ENCODE measurements at regions not wholly inside any gene's neighbourhood (a gene's known extent, or its start where the extent isn't known, plus 50 kb on each side); places are given as distances from the start of the nearest gene placed in this dataset.

DNA sequence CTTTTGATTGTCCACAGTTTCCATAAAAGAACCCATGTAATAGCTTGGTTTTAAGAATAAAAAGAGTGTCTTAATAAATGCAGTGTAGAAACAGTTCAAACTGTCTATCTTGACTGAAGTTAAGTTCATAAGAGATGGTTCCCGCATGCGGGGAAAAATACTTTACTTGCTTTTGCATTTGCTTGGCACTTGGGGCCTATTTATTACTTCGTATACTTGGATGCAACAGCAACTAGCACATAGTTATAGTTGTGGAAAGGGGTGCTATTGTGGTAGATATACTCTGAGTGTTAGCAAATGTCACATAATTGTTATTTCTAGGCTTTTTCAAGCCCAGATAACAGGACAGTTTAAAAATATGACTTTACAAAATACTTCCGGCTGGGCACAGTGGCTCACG, 97.7 kb upstream of the HMGCLL1 start:
- no peak for DNase-seq (ENCODE audit: low spot score)
- no peak for TF ChIP-seq CTCF (conservative IDR thresholded peaks at IDR 0.05; ENCODE audit: low read depth)
- POLR2A ChIA-PET (ENCODE audit: low non-redundant PET) = no interaction called here
- no peak overlapping the region for H3K27ac ChIP-seq
- CTCF ChIA-PET = no interaction called here

DNA sequence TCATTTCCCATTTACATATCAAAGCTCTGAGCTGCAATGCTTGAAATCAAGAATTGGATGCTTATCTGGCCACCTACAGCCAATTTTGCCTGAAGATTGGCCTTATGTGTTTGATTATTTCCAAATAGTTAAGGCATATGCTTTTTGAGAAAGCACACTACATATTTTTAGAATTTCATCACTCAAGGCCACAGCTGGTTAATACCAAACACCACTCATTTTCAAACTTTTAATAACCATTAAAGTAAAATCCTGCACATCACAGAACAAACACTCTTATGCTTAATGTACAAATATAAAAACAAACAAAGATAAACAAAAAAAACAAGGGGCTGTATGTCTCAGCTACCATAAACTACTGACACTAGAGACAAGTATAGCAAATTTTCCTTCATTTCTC, 96.9 kb upstream of the HMGCLL1 start:
- DNase-seq (ENCODE audit: low spot score) = no peak
- H3K27ac ChIP-seq = no peak overlapping the region
- ChIA-PET CTCF (no interaction called here), POLR2A (ENCODE audit: low non-redundant PET) (no interaction called here)
- TF ChIP-seq CTCF (conservative IDR thresholded peaks at IDR 0.05; ENCODE audit: low read depth) = no peak

DNA sequence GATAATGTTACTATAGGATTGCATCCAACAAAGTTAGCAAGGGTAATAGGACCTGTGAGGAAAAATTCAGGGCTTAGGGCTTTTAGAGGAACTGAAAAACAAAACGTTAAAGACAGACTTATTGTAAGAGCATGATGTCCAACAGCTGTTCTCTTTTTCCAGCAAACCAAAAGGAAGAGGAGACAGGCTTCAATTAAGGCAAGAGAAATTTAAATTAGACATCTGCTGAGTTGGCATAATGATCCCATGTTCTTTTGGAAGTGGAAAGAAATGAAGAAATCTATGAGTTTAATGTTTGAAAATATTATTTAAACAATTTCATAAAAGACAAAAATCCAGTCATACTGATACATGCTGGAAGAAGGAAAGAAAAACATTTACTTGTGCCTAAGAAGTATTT, 95.7 kb upstream of the HMGCLL1 start:
- POLR2A ChIA-PET (ENCODE audit: low non-redundant PET) = no interaction called here

DNA sequence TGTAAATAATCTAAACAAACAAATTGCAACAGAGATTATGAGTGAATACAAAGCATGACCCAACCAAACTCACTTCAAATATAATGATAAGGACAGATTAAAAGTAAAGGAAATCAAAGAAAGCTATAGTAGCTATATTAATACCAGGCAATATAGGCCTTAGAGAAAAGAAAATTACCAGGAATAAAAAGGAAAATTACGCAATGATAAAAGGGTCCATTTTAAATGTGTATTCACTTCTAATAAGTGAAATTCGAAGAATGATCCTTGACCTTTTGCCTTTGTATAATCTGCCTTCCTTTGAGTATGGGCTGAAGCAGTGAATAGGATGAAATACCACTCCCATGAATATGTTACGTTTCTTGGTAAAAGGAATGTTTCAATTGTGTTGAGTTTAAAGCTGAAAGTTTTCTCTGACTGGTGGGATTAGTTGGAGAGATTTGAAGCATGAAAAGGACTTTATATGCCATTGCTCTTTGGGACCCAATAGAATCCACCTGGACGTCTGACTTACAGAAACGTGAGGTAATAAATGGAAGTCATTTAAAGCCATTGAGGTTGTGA, 91.9 kb upstream of the HMGCLL1 start:
- DNase-seq (ENCODE audit: low spot score) = no peak
- CTCF ChIA-PET = no interaction called here
- no peak overlapping the region for H3K27ac ChIP-seq
- TF ChIP-seq CTCF (conservative IDR thresholded peaks at IDR 0.05; ENCODE audit: low read depth) = no peak
- POLR2A ChIA-PET (ENCODE audit: low non-redundant PET) = no interaction called here

More for the DNA sequence above, 95.7 kb upstream of the HMGCLL1 start:
- TF ChIP-seq CTCF (conservative IDR thresholded peaks at IDR 0.05; ENCODE audit: low read depth) = no peak
- no peak overlapping the region for H3K27ac ChIP-seq
- CTCF ChIA-PET = no interaction called here
- no peak for DNase-seq (ENCODE audit: low spot score)

DNA sequence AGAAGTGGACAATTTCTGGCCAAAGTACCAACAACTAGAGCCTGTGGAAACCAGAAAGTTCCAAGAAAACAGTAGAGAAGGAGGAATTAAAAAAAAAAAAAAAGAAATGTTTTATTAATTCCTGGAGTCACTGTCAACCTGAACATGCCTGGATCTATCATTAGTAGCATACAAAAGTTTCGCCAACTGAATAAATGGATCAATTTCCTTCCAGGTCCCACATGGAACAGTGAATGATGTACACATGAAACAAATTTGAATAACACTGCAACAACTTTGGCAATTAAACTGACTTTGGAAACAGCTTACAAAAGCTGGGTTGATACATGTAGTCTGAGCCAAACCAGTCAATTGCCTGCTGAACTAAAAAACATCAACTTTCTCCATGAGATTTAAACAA, 90.0 kb upstream of the HMGCLL1 start:
- ChIA-PET POLR2A (ENCODE audit: low non-redundant PET) (no interaction called here), CTCF (no interaction called here)
- DNase-seq (ENCODE audit: low spot score) = no peak
- no peak overlapping the region for H3K27ac ChIP-seq
- TF ChIP-seq CTCF (conservative IDR thresholded peaks at IDR 0.05; ENCODE audit: low read depth) = no peak

DNA sequence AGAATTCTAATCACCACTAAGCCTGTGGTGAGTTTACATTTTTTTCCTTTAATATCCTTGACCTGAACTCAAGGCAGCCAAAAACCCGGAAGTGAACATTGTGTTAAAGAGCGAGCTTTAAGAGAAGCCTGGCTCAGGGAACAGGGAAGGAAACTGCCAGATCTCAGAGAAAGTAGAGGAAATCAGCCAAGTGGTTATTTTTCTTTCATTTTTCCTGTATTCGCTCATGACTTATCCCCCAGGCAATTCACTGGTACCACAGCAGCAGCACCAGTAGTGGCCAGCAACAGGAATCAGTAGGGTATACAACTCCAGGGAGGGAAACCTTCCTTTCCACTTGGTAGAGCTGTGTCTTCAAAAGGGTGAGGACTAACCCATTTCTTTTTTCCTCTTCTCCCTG, 89.6 kb upstream of the HMGCLL1 start:
- TF ChIP-seq CTCF (conservative IDR thresholded peaks at IDR 0.05; ENCODE audit: low read depth) = no peak
- no peak for DNase-seq (ENCODE audit: low spot score)
- ChIA-PET CTCF (interaction anchor here (0.6 kb wide), 1 partner anchor 237 kb away, joined by 3 read pairs; no protein-coding TSS in a partner anchor), POLR2A (ENCODE audit: low non-redundant PET) (no interaction called here)
- no peak overlapping the region for H3K27ac ChIP-seq

- ChIA-PET POLR2A (ENCODE audit: low non-redundant PET) (no interaction called here), CTCF (no interaction called here)
- no peak for DNase-seq (ENCODE audit: low spot score)
- no peak for TF ChIP-seq CTCF (conservative IDR thresholded peaks at IDR 0.05; ENCODE audit: low read depth)
- H3K27ac ChIP-seq = no peak overlapping the region
Observed at GRCh38 chr6:55667341-55667740, 88.3 kb upstream of the HMGCLL1 start.

Data from RWPE1 (cell line).